Loucy (cell line): ENCODE measurements at regions not wholly inside any gene's neighbourhood (a gene's known extent, or its start where the extent isn't known, plus 50 kb on each side); places are given as distances from the start of the nearest gene placed in this dataset.

Experiments
- EZH2phosphoT487 ChIP-seq: fragments of 200-600 bp; IDR thresholded peaks from 2 replicates; pipeline ENCODE4 v1.6.1; 2018; ENCODE audit warnings: antibody characterized with exemption, mild to moderate bottlenecking, moderate library complexity, borderline replicate concordance
- TF ChIP-seq, protein P1 (sequence below): fragments of 200-600 bp; sonication (generic); conservative IDR thresholded peaks from 2 replicates; pipeline ENCODE4 v1.5.1; 2014; ENCODE audit warnings: mild to moderate bottlenecking, antibody characterized with exemption, low read length

DNA sequence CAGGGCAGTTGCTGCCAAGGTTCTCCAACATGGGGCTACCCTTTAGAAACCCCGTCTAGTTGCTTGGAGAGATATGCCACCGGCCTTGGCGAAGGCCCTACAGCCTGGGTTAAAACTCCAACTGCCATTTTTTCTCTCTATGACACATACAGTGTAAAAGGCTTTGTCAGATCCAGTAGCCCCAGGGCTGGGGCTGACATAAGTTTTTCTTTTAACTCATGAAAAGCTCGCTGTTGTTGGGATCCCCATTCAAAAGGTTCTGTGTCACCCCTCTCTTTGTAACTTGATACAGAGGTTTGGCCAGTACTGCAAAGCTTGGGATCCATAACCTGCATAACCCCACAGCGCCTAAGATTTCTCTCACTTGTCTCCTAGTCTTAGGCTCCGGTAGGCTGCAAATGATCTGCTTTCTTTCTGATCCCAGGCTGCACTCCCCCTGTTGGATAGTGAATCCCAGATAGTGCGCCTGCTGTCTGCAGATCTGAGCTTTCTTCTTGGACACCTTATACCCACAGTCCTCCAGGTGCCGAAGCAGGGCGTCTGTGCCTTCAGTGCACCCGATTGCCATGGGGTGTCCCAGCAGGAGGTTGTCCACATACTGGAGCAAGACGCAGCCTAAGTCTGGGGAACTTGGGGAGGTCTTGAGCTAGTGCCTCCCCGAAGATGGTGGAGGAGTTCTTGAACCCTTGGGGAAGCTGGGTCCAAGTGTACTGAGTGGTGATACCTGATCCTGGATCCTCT lies 406.2 kb downstream of the TGFB2 start:
- TF ChIP-seq, protein P1, sequence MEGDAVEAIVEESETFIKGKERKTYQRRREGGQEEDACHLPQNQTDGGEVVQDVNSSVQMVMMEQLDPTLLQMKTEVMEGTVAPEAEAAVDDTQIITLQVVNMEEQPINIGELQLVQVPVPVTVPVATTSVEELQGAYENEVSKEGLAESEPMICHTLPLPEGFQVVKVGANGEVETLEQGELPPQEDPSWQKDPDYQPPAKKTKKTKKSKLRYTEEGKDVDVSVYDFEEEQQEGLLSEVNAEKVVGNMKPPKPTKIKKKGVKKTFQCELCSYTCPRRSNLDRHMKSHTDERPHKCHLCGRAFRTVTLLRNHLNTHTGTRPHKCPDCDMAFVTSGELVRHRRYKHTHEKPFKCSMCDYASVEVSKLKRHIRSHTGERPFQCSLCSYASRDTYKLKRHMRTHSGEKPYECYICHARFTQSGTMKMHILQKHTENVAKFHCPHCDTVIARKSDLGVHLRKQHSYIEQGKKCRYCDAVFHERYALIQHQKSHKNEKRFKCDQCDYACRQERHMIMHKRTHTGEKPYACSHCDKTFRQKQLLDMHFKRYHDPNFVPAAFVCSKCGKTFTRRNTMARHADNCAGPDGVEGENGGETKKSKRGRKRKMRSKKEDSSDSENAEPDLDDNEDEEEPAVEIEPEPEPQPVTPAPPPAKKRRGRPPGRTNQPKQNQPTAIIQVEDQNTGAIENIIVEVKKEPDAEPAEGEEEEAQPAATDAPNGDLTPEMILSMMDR: no peak
- no peak for TF ChIP-seq EZH2phosphoT487
